T-cell (primary cell): ENCODE measurements at regions not wholly inside any gene's neighbourhood (a gene's known extent, or its start where the extent isn't known, plus 50 kb on each side); places are given as distances from the start of the nearest gene placed in this dataset.

ENCODE experiments used
- ATAC-seq, 4 experiments: fragments of 200-7000 bp in 3 of 4; fragments of 150-1000 bp in 1 of 4; cut with Tn5 transposase; replicated peaks in 1 of 4; 1 replicate in 3 of 4; 2 replicates in 1 of 4; pipeline ENCODE4 v1.10.0; 2021; ENCODE audit warnings: moderate library complexity in 3 of 4, mild to moderate bottlenecking in 2 of 4, moderate number of reproducible peaks in 1 of 4
- CTCF ChIA-PET, 2 donors: fragments of 300-600 bp; sonication (Branson Sonifier 250); formaldehyde crosslinking; loops; one replicate each; lab custom pipeline; 2022; ENCODE audit warnings: antibody characterized with exemption in 2 of 2; lab: Charles Lee
- POLR2A ChIA-PET, 2 donors: fragments of 300-600 bp; sonication (Branson Sonifier 250); formaldehyde crosslinking; loops; one replicate each; lab custom pipeline; 2022; ENCODE audit warnings: antibody characterized with exemption in 2 of 2; lab: Charles Lee
- DNase-seq, 35 experiments: peaks; one replicate each; pipeline versions ENCODE4 v3.0.0 to v3.0.0-alpha.2; 2013 to 2023
- H3K27ac ChIP-seq: one replicate; pipeline ENCODE4 v1.5.1; 2013; ENCODE audit warnings: low read length
- H3K27me3 ChIP-seq, 2 experiments: replicated peaks in 1 of 2; 1 replicate in 1 of 2; 2 replicates in 1 of 2; pipeline versions ENCODE4 v1.6.1 to v1.7.0; 2013; ENCODE audit warnings: low read length in 1 of 2, mixed read lengths in 1 of 2; ENCODE audit not compliant: control insufficient read depth in 2 of 2, insufficient read depth in 2 of 2; ENCODE audit errors: extremely low read depth in 1 of 2
- H3K36me3 ChIP-seq, 2 donors: 1 replicate in 1 of 2; 2 replicates in 1 of 2; pipeline versions ENCODE4 v1.6.1 to v1.7.0; 2013; ENCODE audit warnings: low read length in 1 of 2; ENCODE audit not compliant: control insufficient read depth in 2 of 2, insufficient read depth in 1 of 2; ENCODE audit errors: extremely low read depth in 1 of 2
- H3K4me1 ChIP-seq, 2 experiments: 1 replicate in 1 of 2; 2 replicates in 1 of 2; pipeline versions ENCODE4 v1.6.1 to v1.7.0; 2013; ENCODE audit warnings: low read length in 2 of 2, mixed read lengths in 1 of 2; ENCODE audit not compliant: insufficient read depth in 2 of 2, control insufficient read depth in 1 of 2; ENCODE audit errors: extremely low read depth in 1 of 2
- H3K4me3 ChIP-seq, 2 donors: 1 replicate in 1 of 2; 2 replicates in 1 of 2; pipeline versions ENCODE4 v1.5.1 to v1.7.0; 2013; ENCODE audit warnings: mild to moderate bottlenecking in 2 of 2, low read length in 1 of 2, moderate library complexity in 1 of 2; ENCODE audit not compliant: control insufficient read depth in 1 of 2; ENCODE audit errors: extremely low read depth in 1 of 2
- H3K9me3 ChIP-seq: 2 replicates; pipeline ENCODE4 v1.7.0; 2013
- H3K27ac Mint-ChIP-seq, 2 donors: one replicate each; pipeline ENCODE4 v1.8.0; 2020 to 2021; ENCODE audit warnings: mild to moderate bottlenecking in 2 of 2, mixed read lengths in 2 of 2
- H3K27me3 Mint-ChIP-seq, 2 donors: one replicate each; pipeline ENCODE4 v1.8.0; 2021 to 2022; ENCODE audit warnings: mixed read lengths in 2 of 2
- H3K36me3 Mint-ChIP-seq: one replicate; pipeline ENCODE4 v1.8.0; 2021; ENCODE audit warnings: mixed read lengths
- H3K4me1 Mint-ChIP-seq, 3 donors: one replicate each; pipeline ENCODE4 v1.8.0; 2020 to 2022; ENCODE audit warnings: mixed read lengths in 3 of 3, mild to moderate bottlenecking in 1 of 3
- H3K4me3 Mint-ChIP-seq, 3 donors: one replicate each; pipeline ENCODE4 v1.8.0; 2020 to 2022; ENCODE audit warnings: mild to moderate bottlenecking in 3 of 3, mixed read lengths in 3 of 3, moderate library complexity in 3 of 3
- H3K9me3 Mint-ChIP-seq, 3 donors: one replicate each; pipeline ENCODE4 v1.8.0; 2020 to 2022; ENCODE audit warnings: mixed read lengths in 3 of 3
- WGBS: methylation state at CpG from one replicate; pipeline ENCODE4 v1.1.5; 2013; ENCODE audit warnings: missing lambda C conversion rate; ENCODE audit not compliant: insufficient coverage; 5-methylcytosine and 5-hydroxymethylcytosine counted together

GRCh38 chr2:7771781-7772180 lies 854.6 kb downstream of the RNF144A start:
- H3K27me3 Mint-ChIP-seq, result no peaks in the 10 kb centered on the region
- no peak overlapping the region for H3K4me3 ChIP-seq
- no peak for DNase-seq
- ChIA-PET POLR2A (no interaction called here), CTCF (no interaction called here)
- no peaks in the 10 kb centered on the region for H3K9me3 Mint-ChIP-seq
- no peak for ATAC-seq
- H3K27me3 ChIP-seq, result no peaks in the 10 kb centered on the region
- no peaks in the 10 kb centered on the region for H3K9me3 ChIP-seq
- H3K36me3 ChIP-seq, result no peaks in the 10 kb centered on the region
- no peak overlapping the region for H3K27ac Mint-ChIP-seq
- H3K4me1 Mint-ChIP-seq, result peaks cover 12 to 15% (median 14%) of the 10 kb centered on the region in 3 donors
- no peak overlapping the region for H3K27ac ChIP-seq
- H3K36me3 Mint-ChIP-seq, result no peaks in the 10 kb centered on the region
- no peak overlapping the region for H3K4me3 Mint-ChIP-seq
- H3K4me1 ChIP-seq, result peaks cover 0 to 14% of the 10 kb centered on the region in 2 experiments
- WGBS, result 95% methylated on average over 5 of the region's 5 CpGs

- no peaks in the 10 kb centered on the region for H3K27me3 ChIP-seq
- CTCF ChIA-PET, result interaction anchor here in 1 of 2 donors (0.6 kb wide), 1 partner anchor 431 kb away, joined by 3 read pairs; no protein-coding TSS in a partner anchor
- no peak overlapping the region for H3K4me3 ChIP-seq
- POLR2A ChIA-PET, result no interaction called here
- no peak for ATAC-seq
- H3K36me3 ChIP-seq, result no peaks in the 10 kb centered on the region
- peaks cover 0 to 11% of the 10 kb centered on the region in 2 experiments for H3K4me1 ChIP-seq
- WGBS, result 38% methylated on average over 6 of the region's 12 CpGs
- H3K4me3 Mint-ChIP-seq, result no peak overlapping the region
- no peaks in the 10 kb centered on the region for H3K9me3 ChIP-seq
- peak in 2 of 35 experiments; percentile 19 to 25 for DNase-seq
- H3K4me1 Mint-ChIP-seq, result peaks cover 12 to 15% (median 14%) of the 10 kb centered on the region in 3 donors
- no peak overlapping the region for H3K27ac ChIP-seq
- peak overlapping the region in 1 of 2 donors; percentile 41 for H3K27ac Mint-ChIP-seq
- no peaks in the 10 kb centered on the region for H3K36me3 Mint-ChIP-seq
- H3K9me3 Mint-ChIP-seq, result no peaks in the 10 kb centered on the region
- no peaks in the 10 kb centered on the region for H3K27me3 Mint-ChIP-seq
Observed at GRCh38 chr2:7773362-7774360, 856.4 kb downstream of the RNF144A start.

- peaks cover 0 to 11% of the 10 kb centered on the region in 2 experiments for H3K4me1 ChIP-seq
- Mint-ChIP-seq H3K27ac (no peak overlapping the region), H3K36me3 (no peaks in the 10 kb centered on the region), H3K4me3 (no peak overlapping the region), H3K27me3 (no peaks in the 10 kb centered on the region), H3K4me1 (peaks cover 12 to 15% (median 14%) of the 10 kb centered on the region in 3 donors), H3K9me3 (no peaks in the 10 kb centered on the region)
- POLR2A ChIA-PET, result no interaction called here
- no peaks in the 10 kb centered on the region for H3K27me3 ChIP-seq
- WGBS, result 43% methylated on average over 1 of the region's 3 CpGs
- no peak for DNase-seq
- no peak overlapping the region for H3K4me3 ChIP-seq
- CTCF ChIA-PET, result no interaction called here
- H3K27ac ChIP-seq, result no peak overlapping the region
- no peaks in the 10 kb centered on the region for H3K9me3 ChIP-seq
- no peak for ATAC-seq
- no peaks in the 10 kb centered on the region for H3K36me3 ChIP-seq
Observed at GRCh38 chr2:7774481-7774880, 857.3 kb downstream of the RNF144A start.

- Histone ChIP-seq H3K4me1 (peaks cover 0 to 11% of the 10 kb centered on the region in 2 experiments), H3K9me3 (no peaks in the 10 kb centered on the region), H3K27ac (no peak overlapping the region), H3K27me3 (no peaks in the 10 kb centered on the region), H3K36me3 (no peaks in the 10 kb centered on the region), H3K4me3 (no peak overlapping the region)
- no peak for ATAC-seq
- ChIA-PET POLR2A (no interaction called here), CTCF (interaction anchor here in 1 of 2 donors (0.7 kb wide), 1 partner anchor 126 kb away, joined by 3 read pairs; no protein-coding TSS in a partner anchor)
- H3K4me1 Mint-ChIP-seq, result peaks cover 12 to 15% (median 14%) of the 10 kb centered on the region in 3 donors
- WGBS, result 92% methylated on average over 3 of the region's 3 CpGs
- H3K4me3 Mint-ChIP-seq, result no peak overlapping the region
- no peak overlapping the region for H3K27ac Mint-ChIP-seq
- DNase-seq, result no peak
- H3K27me3 Mint-ChIP-seq, result no peaks in the 10 kb centered on the region
- H3K9me3 Mint-ChIP-seq, result no peaks in the 10 kb centered on the region
- no peaks in the 10 kb centered on the region for H3K36me3 Mint-ChIP-seq
Observed at GRCh38 chr2:7777668-7778067, 860.5 kb downstream of the RNF144A start.

- WGBS, result 100% methylated on average over 2 of the region's 5 CpGs
- Histone ChIP-seq H3K4me1 (no peaks in the 10 kb centered on the region), H3K9me3 (no peaks in the 10 kb centered on the region), H3K27me3 (no peaks in the 10 kb centered on the region), H3K4me3 (no peak overlapping the region), H3K36me3 (no peaks in the 10 kb centered on the region), H3K27ac (no peak overlapping the region)
- CTCF ChIA-PET, result no interaction called here
- POLR2A ChIA-PET, result interaction anchor here in 1 of 2 donors (0.5 kb wide), 1 partner anchor 28 kb away, joined by 3 read pairs; no protein-coding TSS in a partner anchor
- DNase-seq, result no peak
- H3K9me3 Mint-ChIP-seq, result no peaks in the 10 kb centered on the region
- H3K27me3 Mint-ChIP-seq, result peaks cover 0 to 2% of the 10 kb centered on the region in 2 donors
- H3K27ac Mint-ChIP-seq, result no peak overlapping the region
- H3K4me3 Mint-ChIP-seq, result no peak overlapping the region
- ATAC-seq, result no peak
- H3K36me3 Mint-ChIP-seq, result no peaks in the 10 kb centered on the region
- no peaks in the 10 kb centered on the region for H3K4me1 Mint-ChIP-seq
Observed at GRCh38 chr2:7780321-7780720, 863.1 kb downstream of the RNF144A start.

- no peaks in the 10 kb centered on the region for H3K36me3 Mint-ChIP-seq
Observed at GRCh38 chr2:7785700-7786099, 868.5 kb downstream of the RNF144A start.

More at GRCh38 chr2:7785700-7786099, 868.5 kb downstream of the RNF144A start:
- Mint-ChIP-seq H3K27me3 (peaks cover 0 to 2% of the 10 kb centered on the region in 2 donors), H3K4me3 (no peak overlapping the region), H3K9me3 (no peaks in the 10 kb centered on the region), H3K27ac (no peak overlapping the region), H3K4me1 (no peaks in the 10 kb centered on the region)
- ChIA-PET CTCF (no interaction called here), POLR2A (no interaction called here)
- Histone ChIP-seq H3K27me3 (no peaks in the 10 kb centered on the region), H3K36me3 (no peaks in the 10 kb centered on the region), H3K4me1 (no peaks in the 10 kb centered on the region), H3K9me3 (no peaks in the 10 kb centered on the region), H3K27ac (no peak overlapping the region), H3K4me3 (no peak overlapping the region)
- no peak for ATAC-seq
- DNase-seq, result no peak
- no CpG with 5 or more reads among the region's 4 CpGs for WGBS
